ENCODE measurements at regions not wholly inside any gene's neighbourhood (a gene's known extent, or its start where the extent isn't known, plus 50 kb on each side); places are given as distances from the start of the nearest gene placed in this dataset.

GRCh38 chrX:38988301-38988700 lies 187.0 kb downstream of the MID1IP1 start:
- no peak for DNase-seq (ENCODE audit: low read depth, low spot score)

- no peak for DNase-seq (ENCODE audit: low read depth, low spot score)
Observed at GRCh38 chrX:38989076-38989475, 187.8 kb downstream of the MID1IP1 start.

GRCh38 chrX:38991656-38992440 lies 190.6 kb downstream of the MID1IP1 start:
- DNase-seq (ENCODE audit: low read depth, low spot score) = no peak

DNA sequence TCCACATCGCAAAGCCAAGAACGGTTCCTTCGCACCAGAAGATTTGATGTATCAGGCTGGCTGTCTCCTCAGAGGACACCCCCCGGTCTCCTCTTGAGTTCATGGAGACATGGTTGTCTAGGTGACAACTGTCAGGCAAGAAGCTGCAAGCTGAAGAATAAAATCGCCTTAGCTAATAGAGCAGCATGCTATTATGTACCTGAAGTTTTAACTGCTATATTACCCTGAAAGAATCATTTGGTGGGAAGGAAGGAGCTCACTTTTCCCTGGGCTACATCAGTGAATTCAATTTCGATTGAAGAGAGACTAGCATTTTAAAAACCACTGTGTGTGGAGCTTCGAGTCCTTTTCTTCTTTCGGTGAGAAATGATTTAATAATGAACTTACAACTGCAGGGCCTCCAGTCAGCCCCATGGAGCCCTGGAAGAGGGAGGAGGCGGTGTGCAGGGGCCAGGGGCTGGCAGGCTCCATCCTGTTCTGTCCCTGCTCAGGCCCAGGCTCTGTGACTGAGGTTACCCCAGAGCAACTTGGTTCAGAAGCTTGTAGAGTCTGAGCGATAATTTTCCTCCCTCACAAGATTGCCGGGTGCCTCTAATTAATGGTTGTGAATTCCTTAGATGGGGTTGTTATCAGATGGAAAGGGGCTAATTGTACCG lies 191.3 kb downstream of the MID1IP1 start:
- no peak for DNase-seq (ENCODE audit: low read depth, low spot score)

GRCh38 chrX:38993500-38993899 lies 192.2 kb downstream of the MID1IP1 start:
- DNase-seq (ENCODE audit: low read depth, low spot score) = no peak

DNA sequence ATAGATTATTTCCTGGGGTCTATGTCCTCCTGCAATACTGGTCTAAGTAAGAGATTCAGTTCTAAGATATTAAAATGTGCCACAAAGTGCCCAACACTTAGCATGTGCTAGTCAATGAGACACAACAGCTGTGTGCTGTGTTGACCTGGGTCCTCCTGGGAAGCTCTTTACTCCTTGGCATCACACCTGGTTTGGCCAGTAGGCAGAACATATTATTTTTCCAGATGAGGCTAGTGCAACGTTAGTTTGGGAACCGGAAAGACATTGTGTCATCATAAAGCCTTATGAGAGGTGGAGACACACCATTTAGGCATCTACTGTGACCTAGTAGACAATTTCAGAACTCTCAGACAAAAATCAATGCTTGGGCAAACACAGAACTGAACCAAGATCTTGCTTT lies 197.8 kb downstream of the MID1IP1 start:
- no peak for DNase-seq (ENCODE audit: low read depth, low spot score)

- no peak for DNase-seq (ENCODE audit: low read depth, low spot score)
Observed at GRCh38 chrX:38999967-39000745, 198.9 kb downstream of the MID1IP1 start.

- no peak for DNase-seq (ENCODE audit: low read depth, low spot score)
Observed at GRCh38 chrX:39000802-39001201, 199.5 kb downstream of the MID1IP1 start.

DNA sequence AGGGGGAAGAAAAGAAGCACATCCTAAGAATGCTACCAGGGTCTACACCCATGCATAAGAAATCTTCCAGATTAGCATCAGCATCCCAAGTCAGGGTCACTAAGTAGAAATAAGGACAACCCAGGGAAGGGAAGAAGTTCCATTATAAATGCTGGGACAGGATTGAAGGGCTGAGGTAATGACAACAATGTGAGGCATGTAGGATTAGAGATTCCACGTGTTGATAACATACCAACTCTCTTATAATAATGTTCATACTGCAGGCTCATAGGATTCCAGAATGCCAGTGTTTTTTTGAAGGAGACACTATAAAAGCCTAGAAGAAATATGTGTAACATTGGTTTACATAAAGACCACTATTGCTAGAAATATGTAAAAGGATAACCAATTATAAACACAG lies 201.2 kb downstream of the MID1IP1 start:
- no peak for DNase-seq (ENCODE audit: low read depth, low spot score)

GRCh38 chrX:39008549-39008948 lies 207.3 kb downstream of the MID1IP1 start:
- DNase-seq (ENCODE audit: low read depth, low spot score) = no peak

- DNase-seq (ENCODE audit: low read depth, low spot score) = no peak
Observed at GRCh38 chrX:39011454-39012221, 210.4 kb downstream of the MID1IP1 start.

DNA sequence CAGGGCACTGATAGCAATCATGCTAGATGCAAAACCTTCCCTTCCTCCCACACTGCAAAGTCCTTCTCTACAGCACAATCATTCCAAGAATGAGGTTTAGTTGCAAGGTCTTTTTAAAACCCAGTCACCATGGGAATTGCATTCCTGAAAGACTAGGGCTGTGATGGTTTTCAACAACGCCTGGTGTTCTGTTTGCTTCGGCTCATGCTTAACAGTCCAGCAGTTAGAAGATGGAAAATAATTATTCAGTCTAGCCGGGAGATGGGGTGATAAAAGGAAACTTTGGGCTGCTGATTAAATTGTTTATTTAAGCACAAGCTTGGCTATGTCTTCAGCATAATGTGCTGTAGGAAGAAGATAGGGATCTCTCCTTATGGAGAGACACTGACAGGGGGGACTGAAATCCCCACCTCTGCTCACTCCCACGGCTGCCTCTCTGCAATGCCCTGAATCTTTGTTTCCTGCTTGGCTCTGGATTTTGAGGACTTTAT lies 211.4 kb downstream of the MID1IP1 start:
- peak; percentile 19 for DNase-seq (ENCODE audit: low read depth, low spot score)

GRCh38 chrX:39016556-39016955 lies 215.3 kb downstream of the MID1IP1 start:
- no peak for DNase-seq (ENCODE audit: low read depth, low spot score)

GRCh38 chrX:39017077-39017476 lies 215.8 kb downstream of the MID1IP1 start:
- no peak for DNase-seq (ENCODE audit: low read depth, low spot score)

DNA sequence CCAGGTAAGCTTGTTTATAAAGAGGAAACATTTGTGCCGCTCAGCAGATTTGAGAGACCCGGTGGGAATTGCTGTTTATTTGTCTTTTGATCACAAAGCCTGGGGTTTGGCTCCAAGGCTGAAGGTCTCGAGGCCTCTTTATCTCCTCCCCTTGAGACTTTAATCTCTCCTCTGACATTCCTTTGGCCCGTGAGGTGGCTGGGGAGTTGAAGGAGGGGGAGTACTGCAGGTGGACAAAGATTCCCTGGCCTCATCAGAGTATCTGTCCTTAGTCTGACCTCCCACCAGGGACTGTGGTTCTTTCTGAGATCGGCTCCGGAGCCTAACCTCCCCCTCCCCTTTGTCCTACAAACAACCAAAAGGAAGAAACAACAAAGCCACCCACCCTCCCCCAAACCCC lies 216.5 kb downstream of the MID1IP1 start:
- DNase-seq (ENCODE audit: low read depth, low spot score) = no peak

DNA sequence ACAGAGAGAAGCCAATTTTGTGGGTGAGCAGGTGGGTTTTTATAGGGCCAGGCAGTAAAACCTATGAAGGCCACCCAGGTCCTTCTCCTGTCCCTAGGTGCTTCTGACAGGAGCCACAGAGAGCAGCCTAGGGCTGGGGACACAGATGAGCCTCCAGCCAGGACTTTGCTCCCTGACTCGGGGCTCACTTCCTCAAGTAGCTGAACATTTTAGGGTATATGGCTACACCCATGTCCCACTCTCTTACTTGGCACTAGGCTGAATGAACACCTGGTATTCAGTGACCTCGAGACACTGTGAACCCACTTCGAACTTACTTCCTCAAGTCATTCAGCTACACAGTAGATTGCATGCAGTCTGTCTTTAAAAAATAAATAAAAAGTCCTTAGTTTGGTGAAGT lies 217.3 kb downstream of the MID1IP1 start:
- DNase-seq (ENCODE audit: low read depth, low spot score) = no peak

- DNase-seq (ENCODE audit: low read depth, low spot score) = no peak
Observed at GRCh38 chrX:39019056-39019455, 217.8 kb downstream of the MID1IP1 start.

DNA sequence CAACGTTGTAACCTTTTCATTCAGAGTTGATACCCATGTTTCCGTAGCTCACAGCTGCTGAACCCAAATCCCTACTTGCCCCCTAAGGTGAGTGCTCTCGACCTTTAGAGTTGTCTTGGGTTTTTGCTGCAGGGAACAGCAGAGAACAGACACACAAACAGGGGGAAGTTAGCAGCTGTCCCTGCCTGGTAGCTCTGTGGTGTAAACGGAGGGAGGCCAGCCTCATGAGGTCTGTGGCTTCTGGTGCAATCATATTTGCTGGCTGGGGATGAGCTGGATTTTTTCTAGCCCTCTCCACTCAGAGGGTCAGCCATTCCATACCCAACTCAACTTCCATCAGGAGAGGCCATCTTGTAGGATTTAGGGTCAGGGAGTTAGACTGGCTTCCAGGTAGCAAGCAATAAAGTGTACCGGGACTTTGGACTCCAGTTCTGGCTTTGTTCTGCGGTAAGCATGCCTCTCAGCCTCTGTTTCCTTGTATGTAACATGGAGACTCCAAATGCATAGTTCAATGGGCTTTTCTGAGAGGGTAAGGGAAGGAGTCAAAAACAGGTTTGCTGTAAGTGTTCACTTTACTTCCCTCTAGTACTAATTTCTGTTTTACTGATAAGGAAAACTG lies 218.9 kb downstream of the MID1IP1 start:
- no peak for DNase-seq (ENCODE audit: low read depth, low spot score)

- no peak for DNase-seq (ENCODE audit: low read depth, low spot score)
Observed at GRCh38 chrX:39022106-39022505, 220.8 kb downstream of the MID1IP1 start.

- DNase-seq (ENCODE audit: low read depth, low spot score) = no peak
Observed at GRCh38 chrX:39029221-39029620, 228.0 kb downstream of the MID1IP1 start.

DNA sequence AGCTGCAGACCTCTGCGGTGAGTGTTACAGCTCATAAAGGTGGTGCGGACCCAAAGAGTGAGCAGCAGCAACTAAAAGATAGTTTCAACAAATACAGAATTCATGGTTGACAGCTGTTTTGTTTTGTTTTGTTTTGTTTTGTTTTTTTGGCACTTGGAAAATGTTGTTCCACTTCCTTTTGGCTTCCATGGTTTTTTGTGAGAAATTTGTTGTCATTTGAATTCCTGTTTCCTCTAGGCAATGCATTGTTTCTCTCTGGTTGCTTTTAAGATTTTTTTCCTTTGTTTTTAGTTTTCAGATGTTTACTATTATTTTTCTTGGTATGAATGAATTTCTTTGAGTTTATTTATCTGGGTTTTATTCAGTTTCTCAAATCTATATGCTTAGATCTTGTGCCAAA lies 229.4 kb downstream of the MID1IP1 start:
- no peak for DNase-seq (ENCODE audit: low read depth, low spot score)
